PC-3 (cell line): ENCODE measurements at regions not wholly inside any gene's neighbourhood (a gene's known extent, or its start where the extent isn't known, plus 50 kb on each side); places are given as distances from the start of the nearest gene placed in this dataset.

Experiments
- EZH2phosphoT487 ChIP-seq: fragments of 300-600 bp; sonication (generic); IDR thresholded peaks from 2 replicates; pipeline ENCODE4 v1.6.1; 2018; ENCODE audit warnings: mild to moderate bottlenecking, antibody characterized with exemption, low read length, borderline replicate concordance
- TF ChIP-seq, protein P1 (sequence below): fragments of 300-600 bp; sonication (generic); conservative IDR thresholded peaks from 2 replicates; pipeline ENCODE4 v1.5.1; 2017; ENCODE audit warnings: antibody characterized with exemption, low read depth, mild to moderate bottlenecking, low read length

- TF ChIP-seq, protein P1, sequence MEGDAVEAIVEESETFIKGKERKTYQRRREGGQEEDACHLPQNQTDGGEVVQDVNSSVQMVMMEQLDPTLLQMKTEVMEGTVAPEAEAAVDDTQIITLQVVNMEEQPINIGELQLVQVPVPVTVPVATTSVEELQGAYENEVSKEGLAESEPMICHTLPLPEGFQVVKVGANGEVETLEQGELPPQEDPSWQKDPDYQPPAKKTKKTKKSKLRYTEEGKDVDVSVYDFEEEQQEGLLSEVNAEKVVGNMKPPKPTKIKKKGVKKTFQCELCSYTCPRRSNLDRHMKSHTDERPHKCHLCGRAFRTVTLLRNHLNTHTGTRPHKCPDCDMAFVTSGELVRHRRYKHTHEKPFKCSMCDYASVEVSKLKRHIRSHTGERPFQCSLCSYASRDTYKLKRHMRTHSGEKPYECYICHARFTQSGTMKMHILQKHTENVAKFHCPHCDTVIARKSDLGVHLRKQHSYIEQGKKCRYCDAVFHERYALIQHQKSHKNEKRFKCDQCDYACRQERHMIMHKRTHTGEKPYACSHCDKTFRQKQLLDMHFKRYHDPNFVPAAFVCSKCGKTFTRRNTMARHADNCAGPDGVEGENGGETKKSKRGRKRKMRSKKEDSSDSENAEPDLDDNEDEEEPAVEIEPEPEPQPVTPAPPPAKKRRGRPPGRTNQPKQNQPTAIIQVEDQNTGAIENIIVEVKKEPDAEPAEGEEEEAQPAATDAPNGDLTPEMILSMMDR = no peak
- no peak for TF ChIP-seq EZH2phosphoT487
These were observed 338.0 kb downstream of the TDRD15 start for GRCh38 chr2:21461754-21462240.
